HepG2 (cell line): ENCODE measurements at regions not wholly inside any gene's neighbourhood (a gene's known extent, or its start where the extent isn't known, plus 50 kb on each side); places are given as distances from the start of the nearest gene placed in this dataset.
A peak's percentile ranks its signal among the peaks of the same experiment; 100 is the strongest.

Source experiments
- ATAC-seq: fragments of 200-7000 bp; cut with Tn5 transposase; 3 replicates; pipeline ENCODE4 v1.9.1; 2020; ENCODE audit warnings: mild to moderate bottlenecking, moderate library complexity
- BruUV-seq: library from RNA; stranded (reverse); fragments of 400-500 nt; replicated peaks from 2 replicates; lab custom pipeline; 2021; lab: Mats Ljungman, UMichigan
- CTCF ChIA-PET: fragments of 300-600 bp; formaldehyde crosslinking; extraction: SDS; loops from one replicate; lab custom pipeline; 2021; ENCODE audit warnings: low total read pairs, inconsistent platforms, low intra/inter-chr PET ratio; lab: Yijun Ruan, JAX
- POLR2A ChIA-PET: fragments of 350-600 bp; sonication (Branson Sonifier 250); formaldehyde crosslinking; loops from one replicate; lab custom pipeline; 2020; ENCODE audit warnings: antibody characterized with exemption, inconsistent platforms; lab: Yijun Ruan, JAX
- DNase-seq: peaks from one replicate; pipeline ENCODE4 v3.0.0-alpha.2; 2015; ENCODE audit warnings: low spot score
- FAIRE-seq: peaks from 3 replicates; lab custom pipeline; 2011; peaks lifted over from hg19 to GRCh38; lab: Jason Lieb, UNC
- H2AFZ ChIP-seq: one replicate; pipeline ENCODE4 v1.6.1; 2011; ENCODE audit warnings: low read length, inconsistent platforms
- H3K27ac ChIP-seq: fragments of 300-600 bp; 3 replicates; pipeline ENCODE4 v1.8.0; 2011; ENCODE audit warnings: mixed run types, mild to moderate bottlenecking, mixed read lengths, low read length, inconsistent platforms; ENCODE audit not compliant: insufficient read depth; ENCODE audit errors: extremely low read length
- H3K27me3 ChIP-seq, 2 experiments: fragments of 200-600 bp in 1 of 2; 2 replicates in 1 of 2; 3 replicates in 1 of 2; pipeline versions ENCODE4 v1.6.0 to v1.8.0; 2011; ENCODE audit warnings: low read length in 2 of 2, mild to moderate bottlenecking in 2 of 2, moderate library complexity in 2 of 2, inconsistent platforms in 1 of 2; ENCODE audit not compliant: insufficient read depth in 2 of 2, control insufficient read depth in 1 of 2
- H3K36me3 ChIP-seq, 2 experiments: fragments of 200-600 bp in 1 of 2; replicated peaks in 1 of 2; 2 replicates in 1 of 2; 3 replicates in 1 of 2; pipeline versions ENCODE4 v1.5.1 to v1.8.0; 2011; ENCODE audit warnings: low read length in 2 of 2, inconsistent platforms in 1 of 2; ENCODE audit not compliant: insufficient read depth in 2 of 2, control insufficient read depth in 1 of 2
- H3K4me1 ChIP-seq: 2 replicates; pipeline ENCODE4 v1.5.1; 2012; ENCODE audit warnings: low read length, inconsistent platforms; ENCODE audit not compliant: insufficient read depth
- H3K4me2 ChIP-seq: 2 replicates; pipeline ENCODE4 v1.6.0; 2011; ENCODE audit warnings: low read depth, low read length, inconsistent platforms
- H3K4me3 ChIP-seq, 3 experiments: fragments of 200-600 bp in 1 of 3; sonication (generic), shearing (Covaris generic) in 1 of 3; replicated peaks in 1 of 3; 2 replicates each; pipeline ENCODE4 v1.5.1; 2011 to 2016; ENCODE audit warnings: low read length in 3 of 3, inconsistent platforms in 2 of 3, low read depth in 2 of 3, mild to moderate bottlenecking in 2 of 3, control low read depth in 1 of 3, mixed read lengths in 1 of 3; ENCODE audit not compliant: insufficient read depth in 1 of 3
- H3K79me2 ChIP-seq: one replicate; pipeline ENCODE4 v1.6.1; 2011; ENCODE audit warnings: low read length, inconsistent platforms; ENCODE audit not compliant: insufficient read depth
- H3K9ac ChIP-seq: 2 replicates; pipeline ENCODE4 v1.6.0; 2011; ENCODE audit warnings: mild to moderate bottlenecking, low read depth, low read length, inconsistent platforms; ENCODE audit not compliant: insufficient read depth
- H3K9me3 ChIP-seq: 2 replicates; pipeline ENCODE4 v1.5.1; 2012; ENCODE audit warnings: mild to moderate bottlenecking, low read length
- H4K20me1 ChIP-seq: 2 replicates; pipeline ENCODE4 v1.6.0; 2011; ENCODE audit warnings: inconsistent platforms, mild to moderate bottlenecking, low read length, moderate library complexity; ENCODE audit not compliant: insufficient read depth
- CENPX ChIP-seq: sonication (generic); formaldehyde crosslinking; IDR thresholded peaks from 2 replicates; pipeline ENCODE4 v1.9.0; 2021; ENCODE audit warnings: mild to moderate bottlenecking, missing genetic modification reagents, moderate library complexity
- ETV5 ChIP-seq: IDR thresholded peaks from 2 replicates; pipeline ENCODE4 v1.6.1; 2018; ENCODE audit warnings: missing biosample characterization, missing genetic modification reagents, inconsistent platforms, borderline replicate concordance
- ETV6 ChIP-seq: sonication (generic); formaldehyde crosslinking; conservative IDR thresholded peaks from 2 replicates; pipeline ENCODE4 v1.4.0; 2020; ENCODE audit warnings: missing genetic modification reagents
- MIER3 ChIP-seq: IDR thresholded peaks from 2 replicates; pipeline ENCODE4 v1.6.1; 2016; ENCODE audit warnings: missing compliant biosample characterization, borderline replicate concordance
- PHB2 ChIP-seq: fragments of 450-650 bp; IDR thresholded peaks from 2 replicates; pipeline ENCODE4 v1.6.1; 2018; ENCODE audit not compliant: partially characterized antibody
- REXO4 ChIP-seq: sonication (generic); formaldehyde crosslinking; IDR thresholded peaks from 2 replicates; pipeline ENCODE4 v1.8.0; 2022; ENCODE audit warnings: missing genetic modification reagents, mild to moderate bottlenecking, borderline replicate concordance
- TEAD2 ChIP-seq: sonication (generic); formaldehyde crosslinking; IDR thresholded peaks from 2 replicates; pipeline ENCODE4 v1.9.0; 2021; ENCODE audit warnings: missing genetic modification reagents
- ZNF235 ChIP-seq: sonication (generic); formaldehyde crosslinking; IDR thresholded peaks from 2 replicates; pipeline ENCODE4 v1.8.1; 2023; ENCODE audit warnings: mild to moderate bottlenecking, missing genetic modification reagents, borderline replicate concordance
- ZNF331 ChIP-seq: sonication (generic); formaldehyde crosslinking; IDR thresholded peaks from 2 replicates; pipeline ENCODE4 v1.4.0; 2020; ENCODE audit warnings: missing genetic modification reagents
- ZNF367 ChIP-seq: sonication (generic); formaldehyde crosslinking; IDR thresholded peaks from 2 replicates; pipeline ENCODE4 v1.4.0; 2020; ENCODE audit warnings: missing genetic modification reagents, borderline replicate concordance
- ZNF572 ChIP-seq: sonication (generic); formaldehyde crosslinking; IDR thresholded peaks from 2 replicates; pipeline ENCODE4 v1.5.1; 2020; ENCODE audit warnings: mild to moderate bottlenecking, missing genetic modification reagents
- ZNF878 ChIP-seq: sonication (generic); formaldehyde crosslinking; IDR thresholded peaks from 2 replicates; pipeline ENCODE4 v1.8.1; 2023; ENCODE audit warnings: mild to moderate bottlenecking, missing genetic modification reagents, moderate library complexity
- WGBS: methylation state at CpG from one replicate; pipeline ENCODE4 v1.1.6; 2017; ENCODE audit warnings: low lambda C conversion rate; 5-methylcytosine and 5-hydroxymethylcytosine counted together
- in situ Hi-C: cut with HindIII; loops from 2 replicates; pipeline ENCODE4 v1.10.0; 2017; ENCODE audit warnings: low pct_unique_long_range_greater_than_20kb; ENCODE audit not compliant: extremely low pct_ligation_motif_present
- intact Hi-C: fragments of 100-400 bp; cut with micrococcal nuclease; formaldehyde crosslinking; loops from one replicate; pipeline ENCODE4 v1.10.0; 2022; ENCODE audit not compliant: unreplicated experiment
- TF ChIP-seq, protein P1 (sequence below): sonication (generic); formaldehyde crosslinking; IDR thresholded peaks from 2 replicates; pipeline ENCODE4 v1.4.0; 2020; ENCODE audit warnings: missing genetic modification reagents
- TF ChIP-seq, protein P2 (sequence below): sonication (generic); formaldehyde crosslinking; IDR thresholded peaks from 2 replicates; pipeline ENCODE4 v1.4.0; 2020; ENCODE audit warnings: mild to moderate bottlenecking, missing genetic modification reagents

DNA sequence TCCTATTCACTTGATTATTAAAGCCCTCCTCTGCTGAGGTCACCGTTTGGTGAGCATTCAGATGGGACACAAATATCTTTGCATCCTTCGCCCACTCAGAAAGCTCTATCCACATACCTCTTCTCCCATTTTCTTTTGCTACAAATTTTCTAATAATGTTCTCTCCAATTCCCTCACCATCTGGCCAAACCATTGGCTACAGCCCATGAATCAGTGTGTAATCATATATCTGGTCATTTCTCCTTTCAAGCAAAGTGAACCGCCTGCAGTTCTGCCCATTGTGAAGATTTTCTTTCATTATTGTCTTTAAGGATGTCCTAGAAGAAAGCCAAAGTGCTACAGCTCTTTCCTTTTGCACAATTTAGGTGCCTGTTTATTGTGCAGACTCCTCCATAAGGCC lies 54.2 kb upstream of the DAPK1 start (continued):
- TF ChIP-seq ZNF572 (CRISPR knock-in tag), result no peak
- TF ChIP-seq, protein P1, sequence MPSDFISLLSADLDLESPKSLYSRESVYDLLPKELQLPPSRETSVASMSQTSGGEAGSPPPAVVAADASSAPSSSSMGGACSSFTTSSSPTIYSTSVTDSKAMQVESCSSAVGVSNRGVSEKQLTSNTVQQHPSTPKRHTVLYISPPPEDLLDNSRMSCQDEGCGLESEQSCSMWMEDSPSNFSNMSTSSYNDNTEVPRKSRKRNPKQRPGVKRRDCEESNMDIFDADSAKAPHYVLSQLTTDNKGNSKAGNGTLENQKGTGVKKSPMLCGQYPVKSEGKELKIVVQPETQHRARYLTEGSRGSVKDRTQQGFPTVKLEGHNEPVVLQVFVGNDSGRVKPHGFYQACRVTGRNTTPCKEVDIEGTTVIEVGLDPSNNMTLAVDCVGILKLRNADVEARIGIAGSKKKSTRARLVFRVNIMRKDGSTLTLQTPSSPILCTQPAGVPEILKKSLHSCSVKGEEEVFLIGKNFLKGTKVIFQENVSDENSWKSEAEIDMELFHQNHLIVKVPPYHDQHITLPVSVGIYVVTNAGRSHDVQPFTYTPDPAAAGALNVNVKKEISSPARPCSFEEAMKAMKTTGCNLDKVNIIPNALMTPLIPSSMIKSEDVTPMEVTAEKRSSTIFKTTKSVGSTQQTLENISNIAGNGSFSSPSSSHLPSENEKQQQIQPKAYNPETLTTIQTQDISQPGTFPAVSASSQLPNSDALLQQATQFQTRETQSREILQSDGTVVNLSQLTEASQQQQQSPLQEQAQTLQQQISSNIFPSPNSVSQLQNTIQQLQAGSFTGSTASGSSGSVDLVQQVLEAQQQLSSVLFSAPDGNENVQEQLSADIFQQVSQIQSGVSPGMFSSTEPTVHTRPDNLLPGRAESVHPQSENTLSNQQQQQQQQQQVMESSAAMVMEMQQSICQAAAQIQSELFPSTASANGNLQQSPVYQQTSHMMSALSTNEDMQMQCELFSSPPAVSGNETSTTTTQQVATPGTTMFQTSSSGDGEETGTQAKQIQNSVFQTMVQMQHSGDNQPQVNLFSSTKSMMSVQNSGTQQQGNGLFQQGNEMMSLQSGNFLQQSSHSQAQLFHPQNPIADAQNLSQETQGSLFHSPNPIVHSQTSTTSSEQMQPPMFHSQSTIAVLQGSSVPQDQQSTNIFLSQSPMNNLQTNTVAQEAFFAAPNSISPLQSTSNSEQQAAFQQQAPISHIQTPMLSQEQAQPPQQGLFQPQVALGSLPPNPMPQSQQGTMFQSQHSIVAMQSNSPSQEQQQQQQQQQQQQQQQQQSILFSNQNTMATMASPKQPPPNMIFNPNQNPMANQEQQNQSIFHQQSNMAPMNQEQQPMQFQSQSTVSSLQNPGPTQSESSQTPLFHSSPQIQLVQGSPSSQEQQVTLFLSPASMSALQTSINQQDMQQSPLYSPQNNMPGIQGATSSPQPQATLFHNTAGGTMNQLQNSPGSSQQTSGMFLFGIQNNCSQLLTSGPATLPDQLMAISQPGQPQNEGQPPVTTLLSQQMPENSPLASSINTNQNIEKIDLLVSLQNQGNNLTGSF, result no peak
- TF ChIP-seq CENPX (CRISPR knock-in tag), result no peak
- TF ChIP-seq, all 625 proteins: peak for 0

DNA sequence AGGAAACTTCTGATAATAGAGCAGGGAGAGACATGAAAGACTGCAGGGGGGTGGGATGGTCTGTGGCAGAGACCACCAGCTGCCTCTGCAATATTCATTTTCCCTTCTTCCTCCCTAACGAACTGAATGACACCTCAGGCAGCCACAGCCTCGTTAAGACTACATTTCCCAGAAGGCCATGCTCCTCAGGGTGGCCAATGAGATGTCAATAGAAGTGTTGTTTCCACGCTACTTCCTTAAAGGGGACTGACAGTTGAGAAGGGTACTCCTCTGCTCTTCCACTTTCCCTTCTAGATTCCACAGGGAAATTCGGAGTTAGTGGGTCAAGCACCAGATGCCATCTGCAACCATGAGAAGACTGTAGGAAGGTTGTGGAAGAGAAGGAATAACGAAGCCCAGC lies 52.0 kb upstream of the DAPK1 start:
- BruUV-seq, result no TSS peak
- H4K20me1 ChIP-seq, result no peaks in the 10 kb centered on the region
- H3K4me3 ChIP-seq, result 0 out of 6 replicates have a peak overlapping the region, but pooled peaks of 1 of the 3 experiments have one; percentile 23
- FAIRE-seq, result no peak
- 7% methylated on average over 5 of the region's 5 CpGs for WGBS
- in situ Hi-C loops (no loop called here), intact Hi-C loops (no loop called here)
- no peaks in the 10 kb centered on the region for H3K9me3 ChIP-seq
- ChIA-PET POLR2A (no interaction called here), CTCF (no interaction called here)
- ATAC-seq, result peak; percentile 83
- no peak overlapping the region for H3K27ac ChIP-seq
- no peak for DNase-seq
- peaks cover 7% of the 10 kb centered on the region; the same call in 1 of the 2 replicates for H3K4me1 ChIP-seq
- H3K36me3 ChIP-seq, result no peaks in the 10 kb centered on the region
- H2AFZ ChIP-seq, result no peak overlapping the region
- H3K27me3 ChIP-seq, result no peaks in the 10 kb centered on the region
- peak overlapping the region; percentile 48 for H3K4me2 ChIP-seq
- H3K79me2 ChIP-seq, result no peaks in the 10 kb centered on the region
- H3K9ac ChIP-seq, result no peak overlapping the region
- TF ChIP-seq ZNF235 (CRISPR knock-in tag) (no peak), ZNF367 (CRISPR knock-in tag) (no peak), MIER3 (CRISPR knock-in tag) (no peak), PHB2 (no peak), REXO4 (no peak), ETV6 (CRISPR knock-in tag) (no peak), ETV5 (CRISPR knock-in tag) (no peak), TEAD2 (CRISPR knock-in tag) (no peak), ZNF878 (CRISPR knock-in tag) (no peak), ZNF331 (no peak)
- TF ChIP-seq, protein P2, sequence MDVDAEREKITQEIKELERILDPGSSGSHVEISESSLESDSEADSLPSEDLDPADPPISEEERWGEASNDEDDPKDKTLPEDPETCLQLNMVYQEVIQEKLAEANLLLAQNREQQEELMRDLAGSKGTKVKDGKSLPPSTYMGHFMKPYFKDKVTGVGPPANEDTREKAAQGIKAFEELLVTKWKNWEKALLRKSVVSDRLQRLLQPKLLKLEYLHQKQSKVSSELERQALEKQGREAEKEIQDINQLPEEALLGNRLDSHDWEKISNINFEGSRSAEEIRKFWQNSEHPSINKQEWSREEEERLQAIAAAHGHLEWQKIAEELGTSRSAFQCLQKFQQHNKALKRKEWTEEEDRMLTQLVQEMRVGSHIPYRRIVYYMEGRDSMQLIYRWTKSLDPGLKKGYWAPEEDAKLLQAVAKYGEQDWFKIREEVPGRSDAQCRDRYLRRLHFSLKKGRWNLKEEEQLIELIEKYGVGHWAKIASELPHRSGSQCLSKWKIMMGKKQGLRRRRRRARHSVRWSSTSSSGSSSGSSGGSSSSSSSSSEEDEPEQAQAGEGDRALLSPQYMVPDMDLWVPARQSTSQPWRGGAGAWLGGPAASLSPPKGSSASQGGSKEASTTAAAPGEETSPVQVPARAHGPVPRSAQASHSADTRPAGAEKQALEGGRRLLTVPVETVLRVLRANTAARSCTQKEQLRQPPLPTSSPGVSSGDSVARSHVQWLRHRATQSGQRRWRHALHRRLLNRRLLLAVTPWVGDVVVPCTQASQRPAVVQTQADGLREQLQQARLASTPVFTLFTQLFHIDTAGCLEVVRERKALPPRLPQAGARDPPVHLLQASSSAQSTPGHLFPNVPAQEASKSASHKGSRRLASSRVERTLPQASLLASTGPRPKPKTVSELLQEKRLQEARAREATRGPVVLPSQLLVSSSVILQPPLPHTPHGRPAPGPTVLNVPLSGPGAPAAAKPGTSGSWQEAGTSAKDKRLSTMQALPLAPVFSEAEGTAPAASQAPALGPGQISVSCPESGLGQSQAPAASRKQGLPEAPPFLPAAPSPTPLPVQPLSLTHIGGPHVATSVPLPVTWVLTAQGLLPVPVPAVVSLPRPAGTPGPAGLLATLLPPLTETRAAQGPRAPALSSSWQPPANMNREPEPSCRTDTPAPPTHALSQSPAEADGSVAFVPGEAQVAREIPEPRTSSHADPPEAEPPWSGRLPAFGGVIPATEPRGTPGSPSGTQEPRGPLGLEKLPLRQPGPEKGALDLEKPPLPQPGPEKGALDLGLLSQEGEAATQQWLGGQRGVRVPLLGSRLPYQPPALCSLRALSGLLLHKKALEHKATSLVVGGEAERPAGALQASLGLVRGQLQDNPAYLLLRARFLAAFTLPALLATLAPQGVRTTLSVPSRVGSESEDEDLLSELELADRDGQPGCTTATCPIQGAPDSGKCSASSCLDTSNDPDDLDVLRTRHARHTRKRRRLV (CRISPR knock-in tag), result no peak
